ENCODE measurements at regions not wholly inside any gene's neighbourhood (a gene's known extent, or its start where the extent isn't known, plus 50 kb on each side); places are given as distances from the start of the nearest gene placed in this dataset.

- DNase-seq: peak; percentile 61
These were observed 339.2 kb upstream of the PODXL start for GRCh38 chr7:131895541-131896164.

- no peak for DNase-seq
These were observed 337.4 kb upstream of the PODXL start for GRCh38 chr7:131893631-131894340.

GRCh38 chr7:131890176-131890575 is 333.7 kb upstream of the PODXL start:
- DNase-seq: no peak

GRCh38 chr7:131889572-131890150 is 333.2 kb upstream of the PODXL start:
- DNase-seq: no peak

GRCh38 chr7:131883769-131884168 is 327.3 kb upstream of the PODXL start:
- DNase-seq: no peak

GRCh38 chr7:131883196-131883595 is 326.8 kb upstream of the PODXL start:
- no peak for DNase-seq

GRCh38 chr7:131882321-131882720 is 325.9 kb upstream of the PODXL start:
- DNase-seq: no peak

- no peak for DNase-seq
These were observed 323.6 kb upstream of the PODXL start for GRCh38 chr7:131880078-131880477.

- no peak for DNase-seq
These were observed 323.0 kb upstream of the PODXL start for GRCh38 chr7:131879424-131879823.

GRCh38 chr7:131878777-131879176 is 322.3 kb upstream of the PODXL start:
- no peak for DNase-seq

GRCh38 chr7:131873581-131873980 is 317.2 kb upstream of the PODXL start:
- no peak for DNase-seq

GRCh38 chr7:131869986-131870385 is 313.6 kb upstream of the PODXL start:
- no peak for DNase-seq

- no peak for DNase-seq
These were observed 312.9 kb upstream of the PODXL start for GRCh38 chr7:131869169-131869844.

GRCh38 chr7:131867461-131867860 is 311.0 kb upstream of the PODXL start:
- DNase-seq: no peak

GRCh38 chr7:131865911-131866310 is 309.5 kb upstream of the PODXL start:
- no peak for DNase-seq

- DNase-seq: peak; percentile 1
These were observed 305.4 kb upstream of the PODXL start for GRCh38 chr7:131861620-131862346.

- peak; percentile 47 for DNase-seq
These were observed 302.9 kb upstream of the PODXL start for GRCh38 chr7:131859147-131859821.

- no peak for DNase-seq
These were observed 302.2 kb upstream of the PODXL start for GRCh38 chr7:131858611-131859010.

- no peak for DNase-seq
These were observed 293.0 kb upstream of the PODXL start for GRCh38 chr7:131849472-131849871.

GRCh38 chr7:131848033-131848432 is 291.6 kb upstream of the PODXL start:
- no peak for DNase-seq

GRCh38 chr7:131845573-131846314 is 289.3 kb upstream of the PODXL start:
- DNase-seq: no peak

- DNase-seq: no peak
These were observed 287.9 kb upstream of the PODXL start for GRCh38 chr7:131844369-131844768.

Measured in HCEC 1CT (cell line).